NCI-H187 (cell line): ENCODE measurements at regions not wholly inside any gene's neighbourhood (a gene's known extent, or its start where the extent isn't known, plus 50 kb on each side); places are given as distances from the start of the nearest gene placed in this dataset.

ENCODE experiments used
- DNase-seq, 2 experiments: peaks; one replicate each; lab custom pipeline; 2025; lab: John Stamatoyannopoulos, UW

DNA sequence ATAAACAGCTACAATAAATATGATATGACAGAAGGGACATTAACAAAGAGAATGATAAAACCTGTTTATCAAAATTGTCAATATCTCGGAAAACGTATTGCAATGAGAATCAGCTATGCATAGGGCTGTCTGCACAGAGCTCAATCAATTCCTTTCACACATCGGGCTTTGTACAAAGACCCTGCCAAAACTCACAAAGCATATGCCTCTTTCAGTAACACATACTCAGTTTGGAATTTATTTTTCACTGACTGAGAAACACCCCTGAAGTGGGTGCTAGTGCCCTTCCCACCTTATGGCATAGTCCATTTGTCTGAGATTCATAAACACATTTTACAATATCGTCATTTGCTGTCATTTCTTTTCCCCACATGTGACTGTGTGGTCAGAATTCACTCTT is 815.8 kb upstream of the FAM98A start:
- DNase-seq, result no peak

DNA sequence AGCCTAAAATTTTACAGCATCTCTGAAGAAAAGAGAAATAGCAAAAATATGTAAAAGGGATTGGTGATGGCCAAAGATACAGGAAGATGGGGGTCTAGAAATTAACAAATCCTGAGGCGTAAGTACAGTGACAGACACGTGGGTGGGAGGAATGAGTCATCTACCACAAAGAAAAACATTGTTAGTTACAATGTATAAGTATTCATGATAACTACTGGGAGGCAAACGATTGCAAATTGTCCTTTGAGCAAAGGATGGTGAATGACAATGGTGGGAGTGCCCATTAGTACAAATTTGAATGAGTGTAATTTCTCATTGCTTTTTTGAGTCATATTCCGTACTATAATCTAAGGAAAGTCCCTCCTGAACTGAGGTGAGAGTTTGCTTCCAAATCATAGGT is 809.0 kb upstream of the FAM98A start:
- DNase-seq, result no peak

DNA sequence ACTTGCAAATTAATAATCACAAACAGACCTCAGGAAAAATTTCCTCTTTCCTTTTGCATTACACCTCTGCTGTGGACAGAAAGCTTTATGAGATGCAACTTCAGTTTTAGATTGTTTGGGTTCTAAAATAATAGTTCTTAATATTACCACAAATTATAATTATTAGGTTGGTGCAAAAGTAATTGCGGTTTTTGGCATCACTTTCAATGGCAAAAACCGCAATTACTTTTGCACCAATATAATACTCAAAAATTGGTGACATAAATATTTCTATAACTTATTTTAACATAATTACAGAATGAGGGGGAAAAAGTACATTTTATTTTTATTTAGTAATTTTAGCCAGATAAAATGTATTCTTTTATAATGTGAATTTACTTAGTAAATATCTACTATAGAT is 804.4 kb upstream of the FAM98A start:
- DNase-seq, result no peak

DNA sequence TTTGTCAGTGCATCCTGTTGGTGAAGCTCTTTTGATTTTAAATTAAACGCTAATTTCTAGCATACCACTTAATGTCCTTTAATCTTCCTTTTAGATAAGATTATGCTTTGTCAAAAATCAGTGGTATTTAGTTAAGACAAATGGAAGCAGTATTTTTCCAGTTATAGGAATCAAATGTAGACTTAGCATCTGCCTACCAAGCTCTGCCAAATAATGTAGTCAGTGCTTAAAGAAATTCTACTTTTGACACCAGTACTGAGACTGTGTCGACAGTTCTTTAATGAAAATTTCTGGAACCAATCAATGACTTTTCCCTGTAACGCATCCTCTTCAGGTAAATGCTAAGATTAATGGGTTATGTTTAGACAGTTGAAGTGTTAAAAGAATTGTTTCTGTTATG is 803.3 kb upstream of the FAM98A start:
- no peak for DNase-seq

DNA sequence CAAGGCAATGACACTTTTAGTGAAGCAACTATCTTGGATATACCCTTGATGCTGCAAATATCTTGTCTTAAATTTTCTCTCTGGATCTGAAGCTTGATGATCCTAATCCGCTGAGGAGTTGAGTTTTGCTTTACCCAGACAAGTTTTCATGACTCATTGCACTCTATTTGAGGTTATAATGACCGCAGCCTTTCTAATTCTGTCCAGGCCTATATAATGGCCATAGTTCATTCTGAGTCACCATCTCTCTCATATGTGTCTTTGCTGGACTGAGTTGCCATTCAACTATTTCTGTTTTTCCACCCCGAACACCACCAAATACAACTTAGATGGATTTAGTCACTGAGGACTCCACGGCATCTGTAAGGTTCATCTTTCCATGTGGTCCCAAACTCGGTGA is 802.1 kb upstream of the FAM98A start:
- no peak for DNase-seq

DNA sequence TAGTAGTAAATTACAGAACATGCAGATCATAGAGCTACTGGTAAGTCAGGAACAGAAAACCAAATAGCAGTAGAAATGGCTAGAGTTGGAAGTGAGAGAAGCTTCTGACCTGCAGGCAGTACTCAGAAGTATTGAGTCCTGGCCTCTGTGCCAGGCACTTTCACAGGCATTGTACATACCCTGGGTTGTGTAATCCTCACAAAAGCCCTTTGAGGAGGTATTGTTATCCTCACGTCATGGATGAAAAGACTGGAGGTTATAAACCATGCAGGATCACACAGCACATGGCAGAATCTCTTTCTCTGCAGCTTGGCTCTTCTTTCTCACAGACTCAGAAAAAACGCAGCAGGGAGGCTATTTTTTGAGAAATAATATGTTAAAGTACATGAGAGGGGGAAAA is 789.3 kb upstream of the FAM98A start:
- no peak for DNase-seq

DNA sequence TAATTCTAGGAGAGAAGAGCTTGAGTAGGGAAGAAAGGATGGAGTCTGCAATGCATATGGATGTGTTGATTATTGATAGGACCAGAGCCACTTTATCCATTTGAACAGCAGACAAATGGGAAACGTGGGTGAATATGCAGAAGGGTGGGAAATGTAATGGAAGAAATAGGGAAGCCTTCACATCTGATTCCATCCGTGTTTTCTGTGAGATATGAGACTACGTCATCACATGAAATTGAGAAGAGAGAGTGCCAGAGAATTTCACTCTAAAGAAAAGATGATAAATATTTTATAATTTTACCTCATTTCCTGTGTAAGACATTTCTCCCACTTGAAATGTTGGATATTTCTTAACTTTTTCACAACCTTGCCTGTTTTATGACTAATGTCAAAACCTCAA is 788.4 kb upstream of the FAM98A start:
- DNase-seq, result no peak

DNA sequence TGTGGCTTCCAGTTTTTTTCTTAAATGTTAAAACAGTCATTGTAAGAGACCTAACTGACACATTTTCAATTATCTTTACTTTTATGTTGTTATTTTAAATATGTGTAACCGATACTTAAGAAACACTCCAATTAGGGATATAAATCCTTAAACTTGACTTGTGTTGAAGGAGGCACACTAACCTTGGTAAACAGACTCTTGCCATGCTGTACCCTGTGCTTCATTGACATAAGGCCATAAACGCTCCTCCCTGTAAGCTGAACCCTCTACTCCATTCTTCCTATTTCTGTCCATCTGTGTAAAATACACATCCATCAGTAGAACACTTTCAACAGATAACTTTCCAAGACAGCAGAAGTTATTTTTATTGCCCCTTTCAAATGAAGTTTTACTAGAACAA is 780.5 kb upstream of the FAM98A start:
- DNase-seq, result no peak

DNA sequence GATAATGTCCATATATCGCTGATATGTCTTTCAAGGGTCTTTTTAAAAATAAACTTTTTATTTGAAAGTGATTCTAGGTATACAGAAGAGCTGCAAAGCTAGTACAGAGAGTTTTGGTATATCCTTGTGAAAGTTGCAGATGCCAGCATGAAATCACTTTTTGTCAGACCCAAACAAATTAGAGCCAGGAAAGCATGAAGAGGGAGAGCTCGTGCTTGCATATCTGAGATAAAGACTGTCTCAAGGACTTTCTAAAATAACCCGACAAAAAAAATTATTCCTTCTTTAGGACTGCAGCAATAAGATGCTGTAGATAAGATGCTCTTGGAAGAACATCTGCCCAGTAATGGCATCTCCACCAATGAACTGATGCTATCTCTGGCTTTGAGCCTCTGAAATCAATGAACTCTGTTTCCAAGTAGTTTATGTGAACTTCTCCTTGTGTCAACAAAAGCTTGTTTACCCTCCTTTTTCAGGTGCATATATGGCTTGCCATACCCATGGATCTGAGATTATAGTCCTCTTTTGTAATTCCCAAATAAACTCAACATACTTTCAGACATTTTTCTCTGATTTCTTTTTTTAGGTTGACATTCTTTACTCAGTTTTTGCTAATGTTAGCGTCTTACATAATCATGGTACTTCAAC is 774.6 kb upstream of the FAM98A start:
- no peak for DNase-seq

DNA sequence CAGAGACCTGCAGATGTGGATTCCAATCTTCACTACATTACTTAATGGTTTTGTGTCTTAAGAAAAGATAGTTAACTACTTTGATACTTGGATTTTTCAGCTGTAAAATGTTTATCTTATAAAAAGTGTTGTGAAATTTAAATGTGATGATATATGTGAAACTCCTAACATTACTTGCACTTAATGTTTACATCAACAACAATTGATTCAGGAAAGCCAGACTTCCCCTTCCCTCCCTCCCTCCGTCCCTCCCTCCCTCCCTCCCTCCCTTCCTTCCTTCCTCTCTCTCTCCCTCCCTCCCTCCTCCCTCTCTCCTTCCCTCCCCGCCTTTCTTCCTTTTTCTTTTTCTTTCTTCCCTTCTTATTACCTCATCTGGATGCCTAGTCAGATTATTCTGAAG is 773.9 kb upstream of the FAM98A start:
- no peak for DNase-seq

DNA sequence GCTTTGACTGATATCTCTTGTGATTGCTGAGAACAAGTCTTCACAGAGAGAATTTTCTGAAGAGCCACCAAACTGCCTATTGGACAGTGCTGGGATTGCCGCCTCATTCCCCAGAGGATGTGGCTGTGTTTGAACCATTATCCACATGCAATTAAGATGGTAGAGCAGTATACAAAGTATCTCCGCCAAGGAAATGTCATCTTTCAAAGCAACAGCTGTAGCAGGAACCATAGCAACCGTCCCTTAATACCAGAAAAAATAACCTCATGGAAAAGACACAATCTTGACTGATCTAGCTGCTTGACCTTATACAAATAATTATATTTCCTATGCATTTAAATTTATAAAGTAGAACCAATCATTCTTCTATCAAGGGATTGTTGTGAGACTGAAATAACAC is 772.6 kb upstream of the FAM98A start:
- no peak for DNase-seq

DNA sequence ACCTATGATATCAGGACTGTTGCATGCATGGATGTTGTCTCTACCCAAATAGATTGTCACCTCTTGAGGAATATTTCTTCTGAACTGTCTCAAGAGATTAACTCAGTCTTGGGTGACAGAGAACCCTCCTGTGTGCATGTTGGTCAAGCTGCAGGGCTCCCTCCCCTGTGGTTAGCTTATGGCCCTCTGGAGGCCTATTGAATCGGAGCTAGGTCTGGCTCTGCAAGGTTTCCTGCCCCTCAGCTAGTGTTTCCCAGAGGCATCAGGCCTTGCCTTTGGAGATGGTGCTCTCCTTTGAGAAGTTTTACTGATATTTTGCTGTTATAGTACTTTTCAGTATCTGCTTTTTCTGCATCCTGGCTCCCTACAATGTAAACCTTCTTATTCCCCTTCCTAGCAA is 769.2 kb upstream of the FAM98A start:
- DNase-seq, result no peak

DNA sequence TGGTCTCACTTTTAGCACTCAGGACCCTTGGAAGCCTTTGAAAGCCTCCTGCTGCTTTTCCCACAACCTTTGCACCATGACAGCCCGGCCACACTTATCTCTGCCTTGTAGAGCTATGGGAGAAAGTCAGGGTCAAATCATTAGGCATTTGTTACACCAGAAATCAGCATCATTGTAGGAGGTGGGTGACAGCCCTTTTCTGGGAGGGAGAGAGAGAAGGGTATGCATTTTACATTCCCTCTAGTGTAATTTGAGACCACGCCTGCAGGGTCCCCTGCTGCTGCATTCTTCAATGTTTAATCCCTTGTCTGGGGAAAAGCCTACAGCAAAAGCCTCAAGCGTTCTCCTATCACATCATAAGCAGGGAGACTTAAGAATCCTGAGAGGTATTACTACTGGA is 766.8 kb upstream of the FAM98A start:
- no peak for DNase-seq

DNA sequence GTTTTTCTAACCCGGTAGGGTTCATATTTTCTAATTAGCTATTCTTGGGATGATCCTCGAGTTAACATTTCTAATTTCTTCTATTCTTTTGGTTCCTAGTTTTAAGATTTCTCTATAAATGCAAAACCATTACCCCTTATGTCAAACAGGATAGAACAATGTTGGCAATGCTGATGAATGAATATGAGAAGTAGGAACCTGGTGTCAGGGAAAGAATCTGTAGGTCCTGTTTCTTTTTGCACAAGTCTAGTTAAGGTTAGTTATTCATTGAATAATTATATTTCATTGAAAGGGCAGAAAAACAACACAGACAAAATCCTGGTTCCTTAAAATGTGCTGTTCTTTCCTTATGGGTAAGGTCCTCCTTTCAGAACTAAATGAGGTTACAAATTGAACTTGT is 766.4 kb upstream of the FAM98A start:
- DNase-seq, result no peak

DNA sequence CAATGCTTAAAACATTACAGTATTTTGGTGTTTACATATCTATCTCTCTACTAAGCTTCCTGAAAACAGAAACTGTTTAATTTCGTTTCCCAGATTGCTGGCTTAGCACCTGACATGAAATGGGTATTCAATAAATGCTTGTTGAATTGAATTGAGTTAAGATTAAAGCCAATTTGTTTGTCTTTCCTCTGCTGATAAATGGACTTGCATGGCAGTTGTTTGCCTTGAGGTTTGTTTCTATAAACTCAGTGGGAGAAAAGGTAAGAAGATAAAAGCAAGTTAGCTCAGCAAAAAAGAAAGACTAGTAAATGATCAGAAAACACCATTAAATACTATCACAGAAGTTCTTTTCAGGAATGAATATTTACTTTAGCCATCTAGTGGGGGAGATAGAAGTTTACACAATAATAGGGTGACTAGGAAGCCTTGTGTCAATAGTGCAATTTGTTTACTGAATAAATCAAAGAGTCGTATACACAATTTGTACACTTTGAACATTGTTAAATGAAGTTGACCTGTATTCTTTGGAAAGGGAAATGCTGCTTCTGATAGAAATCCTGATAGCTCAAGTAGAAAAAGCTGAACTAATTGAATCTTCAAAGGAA is 754.5 kb upstream of the FAM98A start:
- no peak for DNase-seq

DNA sequence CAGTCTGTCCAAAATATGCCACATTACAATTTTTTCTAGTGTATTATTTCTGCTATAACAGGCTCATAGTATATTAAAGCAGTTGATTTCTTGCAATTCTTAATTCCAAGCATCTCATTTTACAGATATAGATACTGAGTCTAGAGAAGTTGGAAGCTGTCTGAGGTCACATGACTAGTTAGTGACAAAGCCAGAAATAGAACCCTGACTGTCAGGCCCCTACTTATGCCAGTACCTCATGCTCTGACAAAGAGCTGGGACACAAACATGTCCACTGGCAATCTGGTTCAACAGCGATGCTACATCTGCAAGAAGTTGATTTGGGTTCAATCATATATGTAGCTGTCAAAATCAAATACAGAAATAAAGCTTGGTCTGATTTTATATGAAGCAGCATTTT is 750.4 kb upstream of the FAM98A start:
- DNase-seq, result no peak

DNA sequence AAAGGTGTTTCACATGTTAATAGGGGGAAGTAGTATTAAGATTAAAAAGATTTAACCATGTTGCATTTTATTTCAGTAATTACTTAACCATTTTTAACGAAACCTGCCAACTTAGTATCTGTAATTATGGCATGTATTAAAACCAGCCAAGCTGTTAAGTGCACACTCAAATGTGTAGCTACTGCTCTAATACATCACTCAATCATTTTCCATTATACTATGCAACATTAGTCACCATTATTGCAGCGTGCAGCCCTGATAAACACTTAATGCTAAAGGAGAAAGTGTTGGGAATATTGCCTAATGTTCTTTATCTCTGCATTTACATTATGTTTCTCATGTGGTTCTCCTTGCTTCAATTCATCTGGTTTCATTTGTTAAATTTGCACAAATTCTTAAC is 745.9 kb upstream of the FAM98A start:
- DNase-seq, result no peak

DNA sequence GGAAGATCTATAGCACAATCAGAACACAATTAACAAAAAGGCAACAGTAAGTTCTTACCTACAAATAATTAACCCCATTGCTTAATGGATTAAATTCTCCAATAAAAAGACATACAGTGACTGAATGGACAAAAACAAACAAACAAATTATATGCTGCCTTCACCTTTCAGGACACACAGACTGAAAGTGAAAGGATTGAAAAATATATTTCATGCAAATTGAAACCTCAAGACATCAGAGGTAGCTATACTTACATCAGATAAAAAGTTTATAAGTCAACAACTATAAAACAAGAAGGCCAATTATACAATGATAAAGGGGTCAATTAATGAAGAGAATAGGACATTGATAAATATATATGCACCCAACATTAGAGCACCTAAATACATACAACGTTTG is 741.2 kb upstream of the FAM98A start:
- no peak for DNase-seq

DNA sequence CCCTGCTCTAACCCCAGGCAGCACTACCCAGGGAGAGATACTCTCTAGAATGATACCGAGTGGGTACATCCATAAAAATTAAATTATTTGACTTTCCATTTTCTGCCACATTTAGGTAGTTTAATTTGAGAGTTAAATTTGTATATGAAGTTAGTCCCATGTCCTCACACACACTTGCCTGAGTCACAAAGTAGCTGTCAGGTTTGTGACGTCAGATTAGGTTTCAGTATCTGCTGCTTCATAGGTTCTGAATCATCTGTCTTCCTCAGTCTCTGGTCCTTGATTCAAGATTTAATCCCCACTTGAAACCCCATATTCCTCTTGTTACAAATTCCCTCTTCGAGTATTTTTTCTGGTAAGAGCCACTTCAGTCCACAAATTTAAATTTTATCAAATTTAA is 738.6 kb upstream of the FAM98A start:
- no peak for DNase-seq

DNA sequence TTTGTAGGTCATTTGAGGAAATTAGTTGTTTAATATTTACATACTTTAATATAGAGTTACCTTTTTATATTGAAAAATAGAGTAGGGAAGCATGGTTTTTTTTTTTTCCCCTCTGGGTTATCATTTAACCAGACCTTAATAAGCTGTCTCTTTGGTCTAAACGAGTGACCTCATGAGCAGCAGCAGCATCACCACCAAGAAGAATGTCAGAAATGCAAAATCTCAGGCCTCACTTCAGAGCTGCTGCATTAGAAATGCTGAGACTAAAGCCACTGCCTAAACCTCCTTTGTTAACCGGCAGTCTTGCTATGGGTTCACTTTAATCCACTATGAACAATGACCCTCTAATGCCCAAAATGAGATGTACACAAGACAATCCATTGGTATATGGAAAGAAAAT is 733.7 kb upstream of the FAM98A start:
- DNase-seq, result no peak

DNA sequence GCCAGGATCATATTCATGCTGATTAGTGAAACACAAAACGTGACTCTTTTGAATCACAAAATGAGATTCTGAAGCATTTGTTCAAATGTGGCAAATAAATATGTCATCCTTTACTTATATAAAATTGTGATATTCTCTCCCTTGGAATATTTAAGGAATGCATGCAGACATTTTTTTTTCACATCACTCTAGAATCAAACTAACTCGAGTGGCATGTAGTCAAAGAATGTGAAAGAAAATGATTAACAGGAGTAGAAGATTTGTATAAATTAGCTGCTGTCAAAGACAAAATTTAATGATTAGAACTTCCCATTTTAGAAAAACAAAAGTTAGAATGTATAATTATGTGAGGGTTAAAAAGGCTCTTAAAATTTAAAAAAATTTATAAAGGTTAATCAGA is 721.0 kb upstream of the FAM98A start:
- no peak for DNase-seq

DNA sequence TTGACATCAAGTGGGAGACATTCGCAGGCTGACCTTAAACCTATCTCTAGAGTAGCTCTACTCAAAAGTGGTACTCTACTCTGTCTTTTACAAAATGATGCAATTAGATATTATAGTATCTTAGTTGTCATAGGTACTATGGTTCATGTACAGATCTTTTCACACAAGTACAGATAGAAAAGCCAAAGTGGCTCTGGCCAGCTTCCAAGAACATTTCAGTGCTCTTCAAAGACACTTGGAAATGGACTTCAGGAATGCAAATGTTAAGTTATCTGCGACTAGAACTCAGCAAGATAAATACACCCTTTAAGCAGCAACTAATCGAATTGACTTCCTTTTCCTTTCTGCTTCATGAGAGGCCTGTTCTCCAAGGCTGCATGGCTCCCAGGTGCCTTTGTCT is 718.7 kb upstream of the FAM98A start:
- no peak for DNase-seq

DNA sequence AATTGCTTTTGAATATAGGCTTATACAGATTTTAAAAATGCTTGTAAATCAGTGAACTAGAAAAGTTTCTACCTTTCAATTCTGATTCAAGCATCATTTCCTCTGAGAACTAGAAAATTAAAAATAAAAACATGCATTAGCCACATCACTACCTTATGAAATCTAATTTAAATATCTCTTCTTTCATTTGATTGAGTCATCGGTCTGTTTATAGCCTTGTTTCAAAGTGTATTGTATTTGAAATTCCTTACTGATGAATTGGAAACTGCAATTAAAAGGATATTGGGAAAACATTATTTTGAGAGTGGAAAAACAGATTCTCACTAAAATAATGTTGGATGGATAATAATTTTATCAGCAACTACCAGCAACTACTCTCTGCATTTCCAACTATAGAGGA is 717.7 kb upstream of the FAM98A start:
- DNase-seq, result no peak

DNA sequence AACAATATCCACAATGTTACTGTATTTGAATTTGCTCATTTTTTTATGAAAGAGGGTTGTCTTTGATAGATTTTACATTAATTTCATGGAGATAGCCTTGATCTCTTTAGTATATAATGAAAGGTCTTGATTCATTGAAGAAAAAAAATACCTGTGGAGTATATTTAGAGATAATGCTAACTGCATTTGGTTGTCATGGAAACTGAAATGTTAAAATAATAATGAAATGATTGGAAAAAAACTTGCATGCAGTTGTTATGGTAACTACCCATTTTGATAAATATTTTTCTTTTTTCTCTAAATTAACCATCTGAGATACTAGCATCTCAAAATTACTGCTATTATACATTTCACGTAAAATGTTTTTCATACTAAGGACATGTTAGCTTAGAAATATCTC is 712.7 kb upstream of the FAM98A start:
- no peak for DNase-seq

DNA sequence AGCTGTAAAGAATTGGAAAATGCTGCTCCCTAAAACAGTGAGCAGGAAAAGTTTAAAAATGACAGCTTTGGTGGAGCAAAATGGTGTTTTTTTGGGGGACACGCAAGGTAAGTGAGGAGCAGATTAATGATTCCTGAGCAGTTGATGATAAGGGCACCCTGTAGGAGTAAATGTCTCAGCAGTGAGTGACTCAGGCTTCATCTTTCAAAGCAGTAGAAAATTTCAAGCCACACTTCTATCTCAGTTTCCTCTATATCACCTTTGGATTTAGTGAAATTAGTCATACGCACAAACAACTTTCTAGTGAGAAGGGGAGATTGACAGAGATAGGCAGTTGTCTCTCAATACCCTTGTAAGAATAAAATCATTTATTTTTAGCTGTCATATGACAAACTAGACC is 709.0 kb upstream of the FAM98A start:
- no peak for DNase-seq
